ENCODE measurements at regions not wholly inside any gene's neighbourhood (a gene's known extent, or its start where the extent isn't known, plus 50 kb on each side); places are given as distances from the start of the nearest gene placed in this dataset.
"Not testable (repeated sequence)": the region's sequence is repeated elsewhere in the genome, so short reads cannot be mapped to it uniquely, and the experiment has no call there.

- Histone ChIP-seq H3K27ac (ENCODE audit: low read length) (no peak overlapping the region), H3K4me3 (ENCODE audit: low read length) (no peak overlapping the region), H3K4me1 (ENCODE audit: insufficient read depth, low read length) (no peaks in the 10 kb centered on the region), H3K9ac (ENCODE audit: low read depth, low read length) (no peak overlapping the region), H3K27me3 (ENCODE audit: insufficient read depth, low read length) (no peaks in the 10 kb centered on the region), H3K36me3 (ENCODE audit: insufficient read depth, low read depth, low read length) (no peaks in the 10 kb centered on the region), H3K9me3 (ENCODE audit: insufficient read depth, low read depth, low read length) (peaks cover 63% of the 10 kb centered on the region)
These were observed 1351.5 kb downstream of the UQCRFS1 start for GRCh38 chr19:27861411-27861975.

- Histone ChIP-seq H3K4me3 (ENCODE audit: low read length) (no peak overlapping the region), H3K4me1 (ENCODE audit: insufficient read depth, low read length) (no peaks in the 10 kb centered on the region), H3K36me3 (ENCODE audit: insufficient read depth, low read depth, low read length) (no peaks in the 10 kb centered on the region), H3K27me3 (ENCODE audit: insufficient read depth, low read length) (no peaks in the 10 kb centered on the region), H3K9ac (ENCODE audit: low read depth, low read length) (no peak overlapping the region), H3K27ac (ENCODE audit: low read length) (no peak overlapping the region), H3K9me3 (ENCODE audit: insufficient read depth, low read depth, low read length) (peaks cover 56% of the 10 kb centered on the region)
These were observed 1352.5 kb downstream of the UQCRFS1 start for GRCh38 chr19:27860309-27860934.

- Histone ChIP-seq H3K4me1 (ENCODE audit: insufficient read depth, low read length) (no peaks in the 10 kb centered on the region), H3K36me3 (ENCODE audit: insufficient read depth, low read depth, low read length) (no peaks in the 10 kb centered on the region), H3K27ac (ENCODE audit: low read length) (no peak overlapping the region), H3K9ac (ENCODE audit: low read depth, low read length) (no peak overlapping the region), H3K27me3 (ENCODE audit: insufficient read depth, low read length) (no peaks in the 10 kb centered on the region), H3K9me3 (ENCODE audit: insufficient read depth, low read depth, low read length) (peaks cover 59% of the 10 kb centered on the region), H3K4me3 (ENCODE audit: low read length) (no peak overlapping the region)
These were observed 1353.3 kb downstream of the UQCRFS1 start for GRCh38 chr19:27859689-27860088.

DNA sequence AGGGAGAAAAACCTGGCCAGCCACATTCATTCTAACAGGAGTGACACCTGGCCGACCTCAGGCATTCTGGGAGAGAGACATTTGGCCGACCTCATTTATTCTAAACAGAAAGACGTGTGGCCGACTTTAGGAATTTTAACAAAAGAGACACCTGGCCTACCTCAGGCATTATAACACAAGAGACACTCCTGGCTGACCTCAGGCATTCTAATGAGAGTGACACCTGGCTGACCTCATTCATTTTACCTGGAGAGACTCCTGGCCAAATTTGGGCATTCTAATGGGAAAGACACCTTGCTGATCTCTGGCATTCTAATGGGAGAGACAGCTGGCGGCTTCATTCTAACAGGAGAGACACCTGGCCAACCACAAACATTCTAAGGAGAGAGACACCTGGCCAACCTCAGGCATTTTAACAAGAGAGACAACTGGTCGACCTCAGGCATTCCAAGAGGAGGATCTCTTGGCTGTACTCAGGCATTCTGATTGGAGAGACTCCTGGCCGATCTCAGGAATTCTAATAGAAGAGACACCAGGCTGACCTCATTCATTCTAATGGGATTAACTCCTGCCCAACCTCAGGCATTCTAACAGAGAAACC lies 1353.9 kb downstream of the UQCRFS1 start:
- Histone ChIP-seq H3K27ac (ENCODE audit: low read length) (no peak overlapping the region), H3K4me1 (ENCODE audit: insufficient read depth, low read length) (no peaks in the 10 kb centered on the region), H3K36me3 (ENCODE audit: insufficient read depth, low read depth, low read length) (no peaks in the 10 kb centered on the region), H3K9ac (ENCODE audit: low read depth, low read length) (no peak overlapping the region), H3K4me3 (ENCODE audit: low read length) (no peak overlapping the region), H3K27me3 (ENCODE audit: insufficient read depth, low read length) (no peaks in the 10 kb centered on the region), H3K9me3 (ENCODE audit: insufficient read depth, low read depth, low read length) (peaks cover 61% of the 10 kb centered on the region)

DNA sequence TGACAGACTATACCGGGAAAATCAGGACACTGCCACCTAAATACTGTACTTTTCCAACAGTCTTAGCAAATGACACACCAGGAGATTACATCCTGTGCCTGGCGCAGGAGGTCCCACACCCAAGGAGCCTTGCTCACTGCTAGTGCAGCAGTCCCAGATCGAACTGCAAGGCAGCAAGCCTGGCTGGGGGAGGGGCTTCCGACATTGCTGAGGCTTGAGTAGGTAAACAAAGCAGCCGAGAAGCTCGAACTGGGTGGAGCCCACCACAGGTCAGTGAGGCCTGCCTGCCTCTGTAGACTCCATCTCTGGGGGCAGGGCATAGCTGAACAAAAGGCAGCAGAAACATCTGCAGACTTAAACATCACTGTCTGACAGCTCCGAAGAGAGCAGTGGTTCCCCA lies 1360.0 kb downstream of the UQCRFS1 start:
- H3K9me3 ChIP-seq (ENCODE audit: insufficient read depth, low read depth, low read length), result peaks cover 76% of the 10 kb centered on the region
- not testable (repeated sequence) for H3K36me3 ChIP-seq (ENCODE audit: insufficient read depth, low read depth, low read length); H3K9ac ChIP-seq (ENCODE audit: low read depth, low read length); H3K4me1 ChIP-seq (ENCODE audit: insufficient read depth, low read length); H3K27ac ChIP-seq (ENCODE audit: low read length); H3K27me3 ChIP-seq (ENCODE audit: insufficient read depth, low read length); H3K4me3 ChIP-seq (ENCODE audit: low read length)

- Histone ChIP-seq H3K27me3 (ENCODE audit: insufficient read depth, low read length) (no peaks in the 10 kb centered on the region), H3K36me3 (ENCODE audit: insufficient read depth, low read depth, low read length) (no peaks in the 10 kb centered on the region), H3K27ac (ENCODE audit: low read length) (no peak overlapping the region), H3K9ac (ENCODE audit: low read depth, low read length) (no peak overlapping the region), H3K9me3 (ENCODE audit: insufficient read depth, low read depth, low read length) (peaks cover 79% of the 10 kb centered on the region), H3K4me3 (ENCODE audit: low read length) (no peak overlapping the region), H3K4me1 (ENCODE audit: insufficient read depth, low read length) (no peaks in the 10 kb centered on the region)
These were observed 1361.3 kb downstream of the UQCRFS1 start for GRCh38 chr19:27851543-27852060.

DNA sequence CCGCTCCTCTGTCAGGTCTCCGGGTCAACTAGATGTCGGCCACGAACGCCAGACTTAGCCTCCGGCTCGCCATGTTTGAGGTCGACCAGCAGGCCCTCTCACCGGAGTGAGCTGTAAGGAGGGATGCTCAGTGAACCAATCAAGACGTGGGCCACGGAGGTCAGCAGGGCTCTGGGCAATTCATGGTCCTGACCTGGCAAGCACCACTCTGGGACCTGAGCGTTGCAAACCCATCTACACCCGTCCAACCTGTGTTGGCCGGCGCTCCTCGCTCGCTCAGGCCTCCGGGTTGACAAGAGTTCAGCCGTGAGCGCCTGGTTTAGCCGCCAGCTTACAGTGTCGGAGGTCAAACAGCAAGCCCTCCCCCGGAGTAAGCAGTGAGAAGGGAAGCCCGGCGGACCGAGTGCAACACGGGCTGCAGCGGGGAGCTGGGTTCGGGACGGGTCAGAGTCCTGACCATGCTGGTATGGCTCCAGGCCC lies 1361.9 kb downstream of the UQCRFS1 start:
- no peak overlapping the region for H3K4me3 ChIP-seq (ENCODE audit: low read length)
- H3K27ac ChIP-seq (ENCODE audit: low read length), result no peak overlapping the region
- no peak overlapping the region for H3K9ac ChIP-seq (ENCODE audit: low read depth, low read length)
- H3K4me1 ChIP-seq (ENCODE audit: insufficient read depth, low read length), result no peaks in the 10 kb centered on the region
- no peaks in the 10 kb centered on the region for H3K36me3 ChIP-seq (ENCODE audit: insufficient read depth, low read depth, low read length)
- H3K9me3 ChIP-seq (ENCODE audit: insufficient read depth, low read depth, low read length), result peaks cover 81% of the 10 kb centered on the region
- no peaks in the 10 kb centered on the region for H3K27me3 ChIP-seq (ENCODE audit: insufficient read depth, low read length)

DNA sequence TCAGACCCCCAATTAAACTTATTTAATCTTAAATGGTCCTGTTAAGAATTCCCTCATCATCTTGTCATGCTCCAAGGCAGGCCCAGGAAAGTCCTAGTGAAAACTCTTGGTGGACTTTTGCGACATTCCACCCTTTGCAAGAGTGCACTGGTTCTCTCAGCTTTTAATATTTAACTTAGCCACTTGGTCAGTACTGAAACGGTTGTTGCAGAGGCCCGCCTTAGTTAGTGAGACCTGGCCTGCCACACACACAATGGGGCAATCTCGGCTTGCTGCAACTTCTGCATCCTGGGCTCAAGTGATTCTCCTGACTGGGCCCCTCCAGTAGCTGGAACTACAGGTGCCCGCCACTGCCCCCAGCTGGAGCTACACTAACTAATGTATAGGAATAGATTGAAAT lies 1366.0 kb downstream of the UQCRFS1 start:
- no peaks in the 10 kb centered on the region for H3K4me1 ChIP-seq (ENCODE audit: insufficient read depth, low read length)
- H3K27ac ChIP-seq (ENCODE audit: low read length), result no peak overlapping the region
- peaks cover 97% of the 10 kb centered on the region for H3K9me3 ChIP-seq (ENCODE audit: insufficient read depth, low read depth, low read length)
- no peak overlapping the region for H3K4me3 ChIP-seq (ENCODE audit: low read length)
- H3K27me3 ChIP-seq (ENCODE audit: insufficient read depth, low read length), result no peaks in the 10 kb centered on the region
- H3K9ac ChIP-seq (ENCODE audit: low read depth, low read length), result no peak overlapping the region
- no peaks in the 10 kb centered on the region for H3K36me3 ChIP-seq (ENCODE audit: insufficient read depth, low read depth, low read length)

DNA sequence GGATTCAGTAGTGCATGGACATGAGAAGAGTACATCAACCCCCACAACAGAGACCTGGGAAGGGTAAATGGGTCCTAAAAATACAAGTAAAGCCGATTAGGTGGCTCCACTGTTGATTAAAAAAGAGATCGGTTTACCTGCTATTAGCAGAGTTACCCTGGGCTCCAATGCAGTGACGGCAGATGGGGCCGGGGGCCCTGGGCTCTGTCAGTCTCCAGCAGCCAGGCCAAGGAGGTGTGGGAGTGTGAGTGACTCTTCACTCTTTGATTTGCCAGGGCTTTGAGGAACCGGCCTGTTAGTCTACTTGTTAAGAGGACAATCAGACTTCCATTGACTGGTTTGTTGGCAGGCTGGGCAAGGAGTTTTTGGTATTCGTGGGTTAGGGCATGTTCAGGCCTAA lies 1368.7 kb downstream of the UQCRFS1 start:
- H3K9me3 ChIP-seq (ENCODE audit: insufficient read depth, low read depth, low read length), result peaks cover 96% of the 10 kb centered on the region
- no peak overlapping the region for H3K9ac ChIP-seq (ENCODE audit: low read depth, low read length)
- no peak overlapping the region for H3K27ac ChIP-seq (ENCODE audit: low read length)
- H3K27me3 ChIP-seq (ENCODE audit: insufficient read depth, low read length), result no peaks in the 10 kb centered on the region
- H3K4me3 ChIP-seq (ENCODE audit: low read length), result no peak overlapping the region
- H3K36me3 ChIP-seq (ENCODE audit: insufficient read depth, low read depth, low read length), result no peaks in the 10 kb centered on the region
- no peaks in the 10 kb centered on the region for H3K4me1 ChIP-seq (ENCODE audit: insufficient read depth, low read length)

GRCh38 chr19:27843861-27844260 lies 1369.1 kb downstream of the UQCRFS1 start:
- H3K4me3 ChIP-seq (ENCODE audit: low read length), result no peak overlapping the region

GRCh38 chr19:27833031-27833430 lies 1379.9 kb downstream of the UQCRFS1 start:
- H3K4me3 ChIP-seq (ENCODE audit: low read length), result no peak overlapping the region
- H3K36me3 ChIP-seq (ENCODE audit: insufficient read depth, low read depth, low read length), result no peaks in the 10 kb centered on the region
- peaks cover 84% of the 10 kb centered on the region for H3K9me3 ChIP-seq (ENCODE audit: insufficient read depth, low read depth, low read length)
- no peaks in the 10 kb centered on the region for H3K27me3 ChIP-seq (ENCODE audit: insufficient read depth, low read length)
- no peak overlapping the region for H3K27ac ChIP-seq (ENCODE audit: low read length)
- no peaks in the 10 kb centered on the region for H3K4me1 ChIP-seq (ENCODE audit: insufficient read depth, low read length)
- H3K9ac ChIP-seq (ENCODE audit: low read depth, low read length), result no peak overlapping the region

More at GRCh38 chr19:27843861-27844260, 1369.1 kb downstream of the UQCRFS1 start:
- Histone ChIP-seq H3K4me1 (ENCODE audit: insufficient read depth, low read length) (no peaks in the 10 kb centered on the region), H3K27me3 (ENCODE audit: insufficient read depth, low read length) (no peaks in the 10 kb centered on the region), H3K9me3 (ENCODE audit: insufficient read depth, low read depth, low read length) (peaks cover 96% of the 10 kb centered on the region), H3K27ac (ENCODE audit: low read length) (no peak overlapping the region), H3K9ac (ENCODE audit: low read depth, low read length) (no peak overlapping the region), H3K36me3 (ENCODE audit: insufficient read depth, low read depth, low read length) (no peaks in the 10 kb centered on the region)

GRCh38 chr19:27828829-27829228 lies 1384.1 kb downstream of the UQCRFS1 start:
- H3K9ac ChIP-seq (ENCODE audit: low read depth, low read length), result no peak overlapping the region
- no peaks in the 10 kb centered on the region for H3K4me1 ChIP-seq (ENCODE audit: insufficient read depth, low read length)
- H3K9me3 ChIP-seq (ENCODE audit: insufficient read depth, low read depth, low read length), result peaks cover 89% of the 10 kb centered on the region
- H3K27ac ChIP-seq (ENCODE audit: low read length), result no peak overlapping the region
- no peaks in the 10 kb centered on the region for H3K27me3 ChIP-seq (ENCODE audit: insufficient read depth, low read length)
- H3K4me3 ChIP-seq (ENCODE audit: low read length), result no peak overlapping the region
- no peaks in the 10 kb centered on the region for H3K36me3 ChIP-seq (ENCODE audit: insufficient read depth, low read depth, low read length)
